DOHH2 (cell line): ENCODE measurements at regions not wholly inside any gene's neighbourhood (a gene's known extent, or its start where the extent isn't known, plus 50 kb on each side); places are given as distances from the start of the nearest gene placed in this dataset.
A peak's percentile ranks its signal among the peaks of the same experiment; 100 is the strongest.
"Not testable (repeated sequence)": the region's sequence is repeated elsewhere in the genome, so short reads cannot be mapped to it uniquely, and the experiment has no call there.

Experiments
- H3F3A ChIP-seq: fragments of 200-600 bp; sonication (generic), shearing (Covaris generic); 2 replicates; pipeline ENCODE4 v1.6.0; 2016; ENCODE audit warnings: antibody characterized with exemption, mild to moderate bottlenecking; ENCODE audit not compliant: control insufficient read depth, insufficient read depth
- H3K27ac ChIP-seq: fragments of 200-600 bp; sonication (generic); 2 replicates; pipeline ENCODE4 v1.5.1; 2014; ENCODE audit warnings: low read depth, mild to moderate bottlenecking, low read length, moderate library complexity
- H3K27me3 ChIP-seq: fragments of 200-600 bp; sonication (generic); 2 replicates; pipeline ENCODE4 v1.6.1; 2014; ENCODE audit warnings: mild to moderate bottlenecking, low read length, mixed read lengths; ENCODE audit not compliant: control insufficient read depth
- H3K36me3 ChIP-seq: fragments of 200-600 bp; sonication (generic); 2 replicates; pipeline ENCODE4 v1.6.1; 2014; ENCODE audit warnings: mild to moderate bottlenecking, low read length, moderate library complexity, mixed read lengths; ENCODE audit not compliant: control insufficient read depth
- H3K4me1 ChIP-seq: fragments of 200-600 bp; sonication (generic); 2 replicates; pipeline ENCODE4 v1.6.1; 2014; ENCODE audit warnings: mild to moderate bottlenecking, low read length, mixed read lengths; ENCODE audit not compliant: control insufficient read depth
- H3K4me2 ChIP-seq: fragments of 200-600 bp; sonication (generic); 2 replicates; pipeline ENCODE4 v1.6.0; 2014; ENCODE audit warnings: mild to moderate bottlenecking, low read length, moderate library complexity
- H3K4me3 ChIP-seq: fragments of 200-600 bp; sonication (generic); 2 replicates; pipeline ENCODE4 v1.5.1; 2014; ENCODE audit warnings: mild to moderate bottlenecking, low read length, mixed read lengths
- H3K79me2 ChIP-seq: fragments of 200-600 bp; sonication (generic); 2 replicates; pipeline ENCODE4 v1.6.1; 2014; ENCODE audit warnings: mild to moderate bottlenecking, low read length, mixed read lengths; ENCODE audit not compliant: control insufficient read depth
- H3K9me2 ChIP-seq: fragments of 200-600 bp; sonication (generic); replicated peaks from 2 replicates; pipeline ENCODE4 v1.6.1; 2014; ENCODE audit warnings: mild to moderate bottlenecking, low read length, mixed read lengths; ENCODE audit not compliant: control insufficient read depth
- H3K9me3 ChIP-seq: fragments of 200-600 bp; sonication (generic); 2 replicates; pipeline ENCODE4 v1.6.1; 2014; ENCODE audit warnings: antibody characterized with exemption, low read length, mixed read lengths; ENCODE audit not compliant: control insufficient read depth, insufficient read depth
- H4K20me1 ChIP-seq: fragments of 200-600 bp; sonication (generic); 2 replicates; pipeline ENCODE4 v1.6.0; 2014; ENCODE audit warnings: low read depth, mild to moderate bottlenecking, antibody characterized with exemption, low read length, moderate library complexity; ENCODE audit not compliant: control insufficient read depth, insufficient read depth
- CTCF ChIP-seq: fragments of 200-600 bp; sonication (generic); IDR thresholded peaks from one replicate; pipeline ENCODE4 v1.5.1; 2014; ENCODE audit warnings: antibody characterized with exemption, mild to moderate bottlenecking, low read depth, low read length; ENCODE audit not compliant: poor library complexity, severe bottlenecking
- EZH2phosphoT487 ChIP-seq: fragments of 200-600 bp; sonication (generic); IDR thresholded peaks from 2 replicates; pipeline ENCODE4 v1.6.1; 2017; ENCODE audit warnings: borderline replicate concordance, mild to moderate bottlenecking, antibody characterized with exemption, low read length, moderate library complexity, mixed read lengths

DNA sequence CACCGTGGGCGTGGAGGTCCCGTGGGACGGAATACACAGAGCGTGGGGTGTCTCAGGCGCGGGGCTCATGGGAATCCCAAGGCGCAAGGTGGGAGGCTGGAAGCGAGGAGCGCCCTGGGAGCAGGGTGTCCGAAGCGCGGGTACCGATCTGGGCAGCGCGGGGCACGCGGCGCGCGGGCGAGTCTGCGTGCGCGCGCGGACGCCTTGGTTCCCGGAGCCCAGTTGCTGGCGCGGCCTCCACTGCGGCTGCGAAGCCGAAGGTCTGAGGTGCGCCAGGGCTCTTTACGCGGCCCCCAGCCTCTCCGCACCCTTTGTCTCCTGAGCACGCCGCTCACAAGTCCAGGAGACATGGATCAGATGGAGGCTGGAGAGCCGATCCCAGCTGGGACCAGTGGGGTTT, 118.5 kb downstream of the CRLF3 start:
- not testable (repeated sequence) for H3K9me3 ChIP-seq, H3K27ac ChIP-seq, H3K4me3 ChIP-seq, H3F3A ChIP-seq, H3K9me2 ChIP-seq, H4K20me1 ChIP-seq, H3K36me3 ChIP-seq
- peaks cover 26% of the 10 kb centered on the region for H3K4me1 ChIP-seq
- peaks cover 16% of the 10 kb centered on the region for H3K79me2 ChIP-seq
- 0 out of 2 replicates have a peak overlapping the region, but pooled peaks have one; percentile 4 for H3K4me2 ChIP-seq
- H3K27me3 ChIP-seq: peaks cover 10% of the 10 kb centered on the region

DNA sequence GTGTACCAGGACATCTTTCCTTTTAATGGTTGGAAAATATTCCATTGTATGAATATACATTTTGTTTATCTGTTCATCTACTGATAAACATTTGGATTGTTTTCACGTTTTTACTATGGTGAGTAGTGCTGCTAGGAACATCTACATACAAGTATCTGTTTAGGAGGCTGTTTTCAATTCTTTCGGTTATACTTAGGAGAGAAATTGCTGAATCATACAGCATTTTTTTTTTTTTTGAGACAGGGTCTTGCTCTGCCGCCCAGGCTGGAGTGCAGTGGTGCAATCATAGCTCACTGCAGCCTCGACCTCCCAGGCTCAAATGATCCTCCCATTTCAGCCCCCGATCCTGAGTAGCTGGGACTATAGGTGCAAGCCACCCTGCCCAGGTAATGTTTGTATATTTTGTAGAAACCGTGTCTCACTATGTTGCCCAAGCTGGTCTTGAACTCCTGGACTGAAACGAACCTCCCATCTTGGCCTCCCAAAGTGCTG, 122.9 kb downstream of the CRLF3 start:
- no peaks in the 10 kb centered on the region for H3F3A ChIP-seq
- no peaks in the 10 kb centered on the region for H3K9me2 ChIP-seq
- no peak overlapping the region for H3K27ac ChIP-seq
- no peak overlapping the region for H3K4me2 ChIP-seq
- H3K79me2 ChIP-seq: no peaks in the 10 kb centered on the region
- no peaks in the 10 kb centered on the region for H3K9me3 ChIP-seq
- H3K36me3 ChIP-seq: no peaks in the 10 kb centered on the region
- H3K4me3 ChIP-seq: no peak overlapping the region
- H3K27me3 ChIP-seq: peaks cover 8% of the 10 kb centered on the region
- H4K20me1 ChIP-seq: no peaks in the 10 kb centered on the region
- TF ChIP-seq EZH2phosphoT487 (no peak), CTCF (no peak)
- peaks cover 12% of the 10 kb centered on the region for H3K4me1 ChIP-seq

GRCh38 chr17:30700833-30701232, 123.7 kb downstream of the CRLF3 start:
- not testable (repeated sequence) for H3K9me3 ChIP-seq, H3K79me2 ChIP-seq, H3K27ac ChIP-seq, H3K9me2 ChIP-seq, H3F3A ChIP-seq, H3K27me3 ChIP-seq, H3K36me3 ChIP-seq, H4K20me1 ChIP-seq, H3K4me2 ChIP-seq, H3K4me1 ChIP-seq, H3K4me3 ChIP-seq

DNA sequence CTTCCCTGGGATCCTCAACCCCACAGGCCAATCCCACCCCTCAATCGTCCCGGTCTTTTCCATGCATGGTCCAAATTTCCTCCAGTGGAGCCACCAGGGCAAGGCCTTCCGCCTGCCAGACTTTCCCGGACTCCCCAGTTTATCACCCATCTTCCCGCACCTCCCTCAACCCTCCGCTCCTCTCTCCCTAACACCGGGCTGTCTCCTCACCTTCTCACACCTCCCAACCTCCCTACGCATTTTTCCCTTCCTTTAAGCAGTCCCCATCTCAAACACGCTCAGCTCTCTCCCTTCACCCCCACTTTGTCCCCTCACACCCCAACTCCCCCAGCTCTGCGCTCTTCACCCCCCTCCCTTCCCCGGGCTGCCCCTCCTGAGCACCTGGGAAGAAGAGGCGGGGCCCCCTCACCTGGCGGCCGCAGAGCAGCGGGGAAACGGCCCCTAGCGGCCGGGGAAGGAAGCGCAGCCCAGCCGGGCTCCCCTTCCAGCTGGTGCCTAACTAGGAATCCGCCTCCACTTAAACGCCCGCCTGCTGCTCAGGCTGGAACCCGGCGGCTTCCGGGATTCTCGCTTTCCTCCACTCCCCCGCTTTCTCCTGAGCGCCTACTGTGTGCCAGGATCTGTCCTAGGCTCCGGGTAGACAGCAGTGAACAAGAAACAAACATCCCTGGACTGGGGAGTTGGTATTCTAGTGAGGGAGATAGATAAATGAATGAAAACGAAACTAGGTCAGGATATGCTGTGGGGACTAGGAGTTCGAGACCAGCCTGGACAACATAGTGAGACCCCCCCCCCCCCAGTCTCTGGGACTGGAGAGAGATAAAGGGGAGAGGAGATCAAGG, 126.7 kb downstream of the CRLF3 start:
- H3K4me2 ChIP-seq: peak overlapping the region; percentile 68
- H4K20me1 ChIP-seq, H3F3A ChIP-seq, H3K27ac ChIP-seq, H3K4me1 ChIP-seq, H3K36me3 ChIP-seq, H3K9me3 ChIP-seq, H3K79me2 ChIP-seq, H3K27me3 ChIP-seq, H3K9me2 ChIP-seq: not testable (repeated sequence)
- H3K4me3 ChIP-seq: peak overlapping the region; percentile 66
- peak; percentile 75 for TF ChIP-seq CTCF
